Testis (tissue), 2 donors: ENCODE measurements at regions not wholly inside any gene's neighbourhood (a gene's known extent, or its start where the extent isn't known, plus 50 kb on each side); places are given as distances from the start of the nearest gene placed in this dataset.

ENCODE experiments used
- POLR2A ChIP-seq: fragments of 450-650 bp; IDR thresholded peaks from one replicate; pipeline ENCODE4 v1.6.1; 2017; ENCODE audit warnings: antibody characterized with exemption, mild to moderate bottlenecking, moderate library complexity
- TF ChIP-seq, protein P1 (sequence below), 3 experiments: fragments of 450-650 bp in 2 of 3; fragments of 200-600 bp in 1 of 3; sonication (generic) in 1 of 3; IDR thresholded peaks; one replicate each; pipeline ENCODE4 v1.5.1; 2016 to 2019; ENCODE audit warnings: antibody characterized with exemption in 3 of 3, mild to moderate bottlenecking in 2 of 3, moderate library complexity in 1 of 3

DNA sequence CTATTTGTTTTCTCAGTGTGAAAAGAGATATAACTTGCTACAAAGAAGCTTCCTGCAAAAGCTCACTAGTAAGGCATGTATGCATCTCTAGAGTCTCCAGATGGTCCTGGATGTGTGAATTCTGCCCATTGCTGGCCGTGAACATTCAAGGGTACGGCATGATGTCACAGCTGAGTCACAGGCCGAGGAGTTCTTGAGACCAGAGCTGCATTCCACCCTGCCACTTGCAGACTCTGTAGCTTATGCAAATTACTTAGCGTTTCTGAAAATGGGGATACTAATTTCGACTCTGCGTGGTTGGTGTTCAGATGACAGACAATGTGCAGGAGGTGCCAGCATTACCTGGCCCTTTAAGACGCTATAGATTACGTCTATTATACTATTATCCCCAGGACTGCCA is 470.7 kb downstream of the ZNF536 start:
- TF ChIP-seq, protein P1, sequence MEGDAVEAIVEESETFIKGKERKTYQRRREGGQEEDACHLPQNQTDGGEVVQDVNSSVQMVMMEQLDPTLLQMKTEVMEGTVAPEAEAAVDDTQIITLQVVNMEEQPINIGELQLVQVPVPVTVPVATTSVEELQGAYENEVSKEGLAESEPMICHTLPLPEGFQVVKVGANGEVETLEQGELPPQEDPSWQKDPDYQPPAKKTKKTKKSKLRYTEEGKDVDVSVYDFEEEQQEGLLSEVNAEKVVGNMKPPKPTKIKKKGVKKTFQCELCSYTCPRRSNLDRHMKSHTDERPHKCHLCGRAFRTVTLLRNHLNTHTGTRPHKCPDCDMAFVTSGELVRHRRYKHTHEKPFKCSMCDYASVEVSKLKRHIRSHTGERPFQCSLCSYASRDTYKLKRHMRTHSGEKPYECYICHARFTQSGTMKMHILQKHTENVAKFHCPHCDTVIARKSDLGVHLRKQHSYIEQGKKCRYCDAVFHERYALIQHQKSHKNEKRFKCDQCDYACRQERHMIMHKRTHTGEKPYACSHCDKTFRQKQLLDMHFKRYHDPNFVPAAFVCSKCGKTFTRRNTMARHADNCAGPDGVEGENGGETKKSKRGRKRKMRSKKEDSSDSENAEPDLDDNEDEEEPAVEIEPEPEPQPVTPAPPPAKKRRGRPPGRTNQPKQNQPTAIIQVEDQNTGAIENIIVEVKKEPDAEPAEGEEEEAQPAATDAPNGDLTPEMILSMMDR (IDR thresholded peaks at IDR 0.05): no peak
- no peak for TF ChIP-seq POLR2A
